Left ventricle myocardium superior (tissue), 1 donor: ENCODE measurements at regions not wholly inside any gene's neighbourhood (a gene's known extent, or its start where the extent isn't known, plus 50 kb on each side); places are given as distances from the start of the nearest gene placed in this dataset.

Experiments used
- ATAC-seq: fragments of 200-7000 bp; cut with Tn5 transposase; one replicate; pipeline ENCODE4 v1.9.1; 2020; ENCODE audit warnings: mild to moderate bottlenecking, moderate library complexity
- DNase-seq: peaks from one replicate; pipeline ENCODE4 v3.0.0-alpha.2; 2020
- intact Hi-C: fragments of 100-400 bp; cut with micrococcal nuclease; formaldehyde crosslinking; loops from one replicate; pipeline ENCODE4 v1.11.0; 2022
- donor health status: DM: no; HTN: yes; CAD: no; lungs with severe emphysema.

- intact Hi-C loops, result no loop called here
- DNase-seq, result no peak
- no peak for ATAC-seq
These were observed 498.3 kb downstream of the BUD13 start for GRCh38 chr11:116274521-116274920.

GRCh38 chr11:116272181-116272789 is 500.5 kb downstream of the BUD13 start:
- no peak for ATAC-seq
- DNase-seq, result no peak
- intact Hi-C loops, result no loop called here

- no peak for DNase-seq
- ATAC-seq, result no peak
- intact Hi-C loops, result no loop called here
These were observed 501.3 kb downstream of the BUD13 start for GRCh38 chr11:116271479-116271878.

- no peak for ATAC-seq
- intact Hi-C loops, result no loop called here
- no peak for DNase-seq
These were observed 505.6 kb downstream of the BUD13 start for GRCh38 chr11:116267146-116267545.

GRCh38 chr11:116263770-116264169 is 509.0 kb downstream of the BUD13 start:
- DNase-seq (no peak), ATAC-seq (no peak)
- intact Hi-C loops, result no loop called here

- DNase-seq (no peak), ATAC-seq (no peak)
- intact Hi-C loops, result no loop called here
These were observed 509.8 kb downstream of the BUD13 start for GRCh38 chr11:116263019-116263418.

GRCh38 chr11:116262370-116262769 is 510.4 kb downstream of the BUD13 start:
- no peak for ATAC-seq
- intact Hi-C loops, result no loop called here
- no peak for DNase-seq

GRCh38 chr11:116261606-116262005 is 511.2 kb downstream of the BUD13 start:
- ATAC-seq (no peak), DNase-seq (no peak)
- intact Hi-C loops, result no loop called here

- no peak for ATAC-seq
- intact Hi-C loops, result no loop called here
- no peak for DNase-seq
These were observed 514.0 kb downstream of the BUD13 start for GRCh38 chr11:116258821-116259220.

- intact Hi-C loops, result no loop called here
These were observed 514.9 kb downstream of the BUD13 start for GRCh38 chr11:116257883-116258282.

GRCh38 chr11:116257092-116257491 is 515.7 kb downstream of the BUD13 start:
- intact Hi-C loops, result no loop called here
- no peak for DNase-seq
- no peak for ATAC-seq

More at GRCh38 chr11:116257883-116258282, 514.9 kb downstream of the BUD13 start:
- no peak for ATAC-seq
- DNase-seq, result no peak

- no peak for DNase-seq
- no peak for ATAC-seq
- intact Hi-C loops, result no loop called here
These were observed 516.6 kb downstream of the BUD13 start for GRCh38 chr11:116256215-116256614.

- no peak for DNase-seq
- intact Hi-C loops, result no loop called here
- ATAC-seq, result no peak
These were observed 517.4 kb downstream of the BUD13 start for GRCh38 chr11:116255321-116255953.

GRCh38 chr11:116250155-116250554 is 522.6 kb downstream of the BUD13 start:
- intact Hi-C loops, result no loop called here
- no peak for ATAC-seq
- DNase-seq, result no peak

GRCh38 chr11:116249561-116249960 is 523.2 kb downstream of the BUD13 start:
- intact Hi-C loops, result no loop called here
- ATAC-seq (no peak), DNase-seq (no peak)

- DNase-seq, result no peak
- ATAC-seq, result no peak
- intact Hi-C loops, result no loop called here
These were observed 527.9 kb downstream of the BUD13 start for GRCh38 chr11:116244889-116245288.

GRCh38 chr11:116244439-116244838 is 528.3 kb downstream of the BUD13 start:
- intact Hi-C loops, result no loop called here
- no peak for DNase-seq
- no peak for ATAC-seq

- ATAC-seq (no peak), DNase-seq (no peak)
- intact Hi-C loops, result no loop called here
These were observed 528.8 kb downstream of the BUD13 start for GRCh38 chr11:116243991-116244390.

GRCh38 chr11:116242006-116242405 is 530.8 kb downstream of the BUD13 start:
- DNase-seq (no peak), ATAC-seq (no peak)
- intact Hi-C loops, result no loop called here

- ATAC-seq (peak; percentile 41), DNase-seq (no peak)
- intact Hi-C loops, result no loop called here
These were observed 532.1 kb downstream of the BUD13 start for GRCh38 chr11:116240710-116241109.

GRCh38 chr11:116239247-116239646 is 533.5 kb downstream of the BUD13 start:
- intact Hi-C loops, result no loop called here
- ATAC-seq, result no peak
- no peak for DNase-seq
